ENCODE measurements at regions not wholly inside any gene's neighbourhood (a gene's known extent, or its start where the extent isn't known, plus 50 kb on each side); places are given as distances from the start of the nearest gene placed in this dataset.

GRCh38 chr5:62780230-62780629, 201.6 kb downstream of the LRRC70 start:
- TF ChIP-seq CHD2 (IDR thresholded peaks at IDR 0.05; ENCODE audit: low read length) (no peak), TCF12 (IDR thresholded peaks at IDR 0.05; ENCODE audit: low read depth, low read length) (no peak), POLR2A (IDR thresholded peaks at IDR 0.05; ENCODE audit: control extremely low read depth in 1 of 2, low read depth in 2 of 2, low read length in 2 of 2) (no peak), POLR2AphosphoS5 (IDR thresholded peaks at IDR 0.05; ENCODE audit: low read depth, low read length) (no peak), E2F6 (IDR thresholded peaks at IDR 0.05) (no peak), JUND (IDR thresholded peaks at IDR 0.05; ENCODE audit: low read length) (no peak), EZH2 (IDR thresholded peaks at IDR 0.05; ENCODE audit: low read depth, low read length, severe bottlenecking) (no peak), EP300 (IDR thresholded peaks at IDR 0.05; ENCODE audit: borderline replicate concordance in 1 of 2, low read depth in 2 of 2, low read length in 2 of 2) (no peak), MAX (IDR thresholded peaks at IDR 0.05) (no peak), NRF1 (IDR thresholded peaks at IDR 0.05; ENCODE audit: low read depth, low read length) (no peak)
- TF ChIP-seq, protein P1, sequence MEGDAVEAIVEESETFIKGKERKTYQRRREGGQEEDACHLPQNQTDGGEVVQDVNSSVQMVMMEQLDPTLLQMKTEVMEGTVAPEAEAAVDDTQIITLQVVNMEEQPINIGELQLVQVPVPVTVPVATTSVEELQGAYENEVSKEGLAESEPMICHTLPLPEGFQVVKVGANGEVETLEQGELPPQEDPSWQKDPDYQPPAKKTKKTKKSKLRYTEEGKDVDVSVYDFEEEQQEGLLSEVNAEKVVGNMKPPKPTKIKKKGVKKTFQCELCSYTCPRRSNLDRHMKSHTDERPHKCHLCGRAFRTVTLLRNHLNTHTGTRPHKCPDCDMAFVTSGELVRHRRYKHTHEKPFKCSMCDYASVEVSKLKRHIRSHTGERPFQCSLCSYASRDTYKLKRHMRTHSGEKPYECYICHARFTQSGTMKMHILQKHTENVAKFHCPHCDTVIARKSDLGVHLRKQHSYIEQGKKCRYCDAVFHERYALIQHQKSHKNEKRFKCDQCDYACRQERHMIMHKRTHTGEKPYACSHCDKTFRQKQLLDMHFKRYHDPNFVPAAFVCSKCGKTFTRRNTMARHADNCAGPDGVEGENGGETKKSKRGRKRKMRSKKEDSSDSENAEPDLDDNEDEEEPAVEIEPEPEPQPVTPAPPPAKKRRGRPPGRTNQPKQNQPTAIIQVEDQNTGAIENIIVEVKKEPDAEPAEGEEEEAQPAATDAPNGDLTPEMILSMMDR (IDR thresholded peaks at IDR 0.05; ENCODE audit: control extremely low read depth in 1 of 3, insufficient read depth in 1 of 3, low read depth in 1 of 3, low read length in 3 of 3) = no peak

Measured in H1 (cell line).